ENCODE measurements at regions not wholly inside any gene's neighbourhood (a gene's known extent, or its start where the extent isn't known, plus 50 kb on each side); places are given as distances from the start of the nearest gene placed in this dataset.

DNA sequence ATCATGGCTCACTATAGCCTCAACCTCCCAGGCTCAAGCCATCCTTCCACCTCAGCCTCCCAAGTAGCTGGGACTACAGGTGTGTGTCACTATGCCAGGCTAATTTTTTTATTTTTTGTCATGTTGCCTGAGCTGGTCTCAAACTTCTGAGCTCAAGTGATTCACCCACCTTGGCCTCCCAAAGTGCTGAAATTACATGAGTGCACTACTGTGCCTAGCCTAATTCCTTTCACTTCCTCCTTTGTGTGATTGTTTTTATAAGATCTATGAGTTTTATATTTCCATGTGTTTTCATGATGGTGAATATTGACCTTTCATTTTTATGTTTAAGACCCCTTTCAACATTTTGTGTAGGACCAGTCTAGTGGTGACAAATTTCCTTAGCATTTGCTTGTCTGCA, 55.2 kb upstream of the IL12B start:
- DNase-seq: no peak
- Histone ChIP-seq H3K4me1 (no peaks in the 10 kb centered on the region), H3K36me3 (no peaks in the 10 kb centered on the region), H3K27ac (no peak overlapping the region), H3K27me3 (no peaks in the 10 kb centered on the region), H3K9me3 (peaks cover 0 to 20% (median 14%) of the 10 kb centered on the region in 3 donors), H3K4me3 (no peak overlapping the region)
- TF ChIP-seq, protein P1, sequence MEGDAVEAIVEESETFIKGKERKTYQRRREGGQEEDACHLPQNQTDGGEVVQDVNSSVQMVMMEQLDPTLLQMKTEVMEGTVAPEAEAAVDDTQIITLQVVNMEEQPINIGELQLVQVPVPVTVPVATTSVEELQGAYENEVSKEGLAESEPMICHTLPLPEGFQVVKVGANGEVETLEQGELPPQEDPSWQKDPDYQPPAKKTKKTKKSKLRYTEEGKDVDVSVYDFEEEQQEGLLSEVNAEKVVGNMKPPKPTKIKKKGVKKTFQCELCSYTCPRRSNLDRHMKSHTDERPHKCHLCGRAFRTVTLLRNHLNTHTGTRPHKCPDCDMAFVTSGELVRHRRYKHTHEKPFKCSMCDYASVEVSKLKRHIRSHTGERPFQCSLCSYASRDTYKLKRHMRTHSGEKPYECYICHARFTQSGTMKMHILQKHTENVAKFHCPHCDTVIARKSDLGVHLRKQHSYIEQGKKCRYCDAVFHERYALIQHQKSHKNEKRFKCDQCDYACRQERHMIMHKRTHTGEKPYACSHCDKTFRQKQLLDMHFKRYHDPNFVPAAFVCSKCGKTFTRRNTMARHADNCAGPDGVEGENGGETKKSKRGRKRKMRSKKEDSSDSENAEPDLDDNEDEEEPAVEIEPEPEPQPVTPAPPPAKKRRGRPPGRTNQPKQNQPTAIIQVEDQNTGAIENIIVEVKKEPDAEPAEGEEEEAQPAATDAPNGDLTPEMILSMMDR (IDR thresholded peaks at IDR 0.05): no peak
- intact Hi-C loops (cut with DNase I; ENCODE audit: low total_unique reads): no loop called here

- Histone ChIP-seq H3K4me1 (no peaks in the 10 kb centered on the region), H3K27me3 (no peaks in the 10 kb centered on the region), H3K4me3 (no peak overlapping the region), H3K36me3 (no peaks in the 10 kb centered on the region), H3K9me3 (peaks cover 0 to 20% (median 14%) of the 10 kb centered on the region in 3 donors), H3K27ac (no peak overlapping the region)
- intact Hi-C loops (cut with DNase I; ENCODE audit: low total_unique reads): no loop called here
- DNase-seq: no peak
- TF ChIP-seq, protein P1 (IDR thresholded peaks at IDR 0.05): no peak
Observed at GRCh38 chr5:159386028-159386711, 55.9 kb upstream of the IL12B start.

DNA sequence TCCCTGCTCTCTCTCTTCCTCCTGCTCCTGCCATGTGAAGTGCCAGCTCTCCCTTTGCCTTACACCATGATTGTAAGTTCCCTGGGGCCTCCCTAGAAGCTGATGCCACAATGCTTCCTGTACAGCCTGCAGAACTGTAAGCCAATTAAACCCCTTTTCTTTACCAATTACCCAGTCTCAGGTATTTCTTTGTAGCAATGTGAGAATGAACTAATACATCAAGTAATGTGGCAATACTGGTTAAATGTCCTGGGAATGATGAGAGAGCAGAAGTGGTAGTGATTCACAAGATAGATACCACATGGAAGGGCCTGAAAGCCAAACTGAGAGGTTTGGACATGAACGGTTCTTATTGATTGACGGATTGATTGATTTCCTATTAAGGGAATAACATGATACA, 62.6 kb upstream of the IL12B start:
- DNase-seq: no peak
- intact Hi-C loops (cut with DNase I; ENCODE audit: low total_unique reads): no loop called here

DNA sequence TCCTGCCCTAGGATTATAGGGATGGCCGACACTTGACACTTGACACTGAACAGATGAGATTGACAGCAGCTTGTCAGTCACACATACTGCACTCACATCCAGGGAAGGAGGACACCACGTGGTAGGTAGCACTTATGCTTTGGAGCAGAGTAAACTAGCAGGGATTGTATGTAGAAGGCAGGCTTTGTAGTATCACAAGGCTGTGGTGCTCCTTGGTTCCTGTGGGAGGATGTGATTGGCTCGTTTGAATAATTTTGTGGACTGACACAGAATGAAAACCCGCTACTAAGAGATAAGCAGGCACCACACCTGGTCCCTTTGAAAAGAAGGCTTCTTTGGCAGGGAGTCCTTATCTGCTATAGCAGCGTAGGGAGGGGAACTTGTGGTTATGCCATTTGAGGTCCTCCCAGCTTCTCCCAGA, 63.6 kb upstream of the IL12B start:
- Histone ChIP-seq H3K4me3 (no peak overlapping the region), H3K36me3 (no peaks in the 10 kb centered on the region), H3K4me1 (no peaks in the 10 kb centered on the region), H3K27ac (no peak overlapping the region), H3K9me3 (no peaks in the 10 kb centered on the region), H3K27me3 (peaks cover 0 to 6% of the 10 kb centered on the region in 2 donors)
- TF ChIP-seq, protein P1 (IDR thresholded peaks at IDR 0.05): no peak
- intact Hi-C loops (cut with DNase I; ENCODE audit: low total_unique reads): no loop called here
- no peak for DNase-seq

More for the DNA sequence above, 62.6 kb upstream of the IL12B start:
- Histone ChIP-seq H3K9me3 (peaks cover 0 to under 1% (median 0%) of the 10 kb centered on the region in 3 donors), H3K27me3 (peaks cover 0 to 6% of the 10 kb centered on the region in 2 donors), H3K27ac (no peak overlapping the region), H3K4me1 (no peaks in the 10 kb centered on the region), H3K4me3 (no peak overlapping the region), H3K36me3 (no peaks in the 10 kb centered on the region)
- TF ChIP-seq, protein P1 (IDR thresholded peaks at IDR 0.05): no peak

GRCh38 chr5:159395202-159395601, 64.9 kb upstream of the IL12B start:
- intact Hi-C loops (cut with DNase I; ENCODE audit: low total_unique reads): no loop called here
- H3K27me3 ChIP-seq: peaks cover 0 to 6% of the 10 kb centered on the region in 2 donors
- H3K4me1 ChIP-seq: no peaks in the 10 kb centered on the region
- no peaks in the 10 kb centered on the region for H3K36me3 ChIP-seq
- TF ChIP-seq, protein P1 (IDR thresholded peaks at IDR 0.05): no peak
- no peak overlapping the region for H3K4me3 ChIP-seq
- H3K27ac ChIP-seq: no peak overlapping the region
- DNase-seq: no peak
- H3K9me3 ChIP-seq: no peaks in the 10 kb centered on the region
